ENCODE measurements at regions not wholly inside any gene's neighbourhood (a gene's known extent, or its start where the extent isn't known, plus 50 kb on each side); places are given as distances from the start of the nearest gene placed in this dataset.

DNA sequence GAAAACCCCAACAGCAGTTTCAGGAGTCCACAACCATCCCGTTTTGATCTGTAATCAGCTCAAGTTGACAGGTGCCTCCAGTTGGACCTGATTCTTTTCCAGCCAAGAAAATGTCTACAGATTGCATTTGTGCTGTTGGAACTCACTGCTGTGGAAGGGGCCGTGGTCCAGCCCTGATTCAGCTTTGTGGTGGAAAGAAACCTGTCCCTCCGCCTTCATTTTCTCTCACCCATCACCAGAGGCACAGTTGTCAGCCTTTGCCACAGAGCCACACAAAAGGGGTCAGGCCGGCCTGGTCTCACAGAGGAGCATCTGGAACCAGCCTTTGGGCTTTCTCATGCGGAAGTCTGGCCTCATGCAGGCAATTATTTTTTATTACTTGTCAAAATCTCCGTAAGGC, 483.6 kb downstream of the GADD45G start:
- TF ChIP-seq CTCF (IDR thresholded peaks at IDR 0.05) (no peak), POLR2A (IDR thresholded peaks at IDR 0.05) (no peak)
